Left forelimb (tissue), 1 donor: ENCODE measurements at regions not wholly inside any gene's neighbourhood (a gene's known extent, or its start where the extent isn't known, plus 50 kb on each side); places are given as distances from the start of the nearest gene placed in this dataset.
"Not testable (repeated sequence)": the region's sequence is repeated elsewhere in the genome, so short reads cannot be mapped to it uniquely, and the experiment has no call there.

Experiments
- DNase-seq: peaks from one replicate; pipeline ENCODE4 v3.0.0-alpha.2; 2018; ENCODE audit warnings: low spot score

- not testable (repeated sequence) for DNase-seq
These were observed 55.2 kb downstream of the GOLGA8B start for GRCh38 chr15:34528055-34528754.

GRCh38 chr15:34527641-34528040 is 55.8 kb downstream of the GOLGA8B start:
- DNase-seq: not testable (repeated sequence)

- not testable (repeated sequence) for DNase-seq
These were observed 59.6 kb downstream of the GOLGA8B start for GRCh38 chr15:34523849-34524248.

DNA sequence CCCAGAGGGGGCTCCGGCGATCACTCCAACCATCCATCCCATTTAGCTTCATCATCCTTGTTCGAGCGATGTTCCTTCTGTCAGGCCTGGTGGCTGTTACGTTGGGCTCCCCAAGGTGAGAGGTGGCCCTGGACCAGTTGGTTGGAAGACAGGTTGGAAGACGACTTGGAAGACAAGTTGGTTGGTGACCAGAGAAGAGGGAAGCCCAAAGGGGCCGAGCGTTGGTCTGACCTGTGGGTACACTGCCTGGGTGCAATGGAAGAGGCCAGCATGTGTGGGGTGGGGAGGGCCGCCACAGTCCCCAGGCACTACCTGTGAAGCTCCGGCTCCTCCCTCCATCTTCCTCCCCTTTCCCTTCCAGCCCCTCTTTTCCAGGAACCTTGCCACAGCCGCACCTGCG is 60.9 kb downstream of the GOLGA8B start:
- not testable (repeated sequence) for DNase-seq

- not testable (repeated sequence) for DNase-seq
These were observed 61.5 kb downstream of the GOLGA8B start for GRCh38 chr15:34521802-34522485.

- no peak for DNase-seq
These were observed 62.9 kb downstream of the GOLGA8B start for GRCh38 chr15:34520566-34520965.

- DNase-seq: not testable (repeated sequence)
These were observed 63.4 kb downstream of the GOLGA8B start for GRCh38 chr15:34520010-34520409.

- peak; percentile 74 for DNase-seq
These were observed 69.2 kb downstream of the GOLGA8B start for GRCh38 chr15:34514251-34514670.

DNA sequence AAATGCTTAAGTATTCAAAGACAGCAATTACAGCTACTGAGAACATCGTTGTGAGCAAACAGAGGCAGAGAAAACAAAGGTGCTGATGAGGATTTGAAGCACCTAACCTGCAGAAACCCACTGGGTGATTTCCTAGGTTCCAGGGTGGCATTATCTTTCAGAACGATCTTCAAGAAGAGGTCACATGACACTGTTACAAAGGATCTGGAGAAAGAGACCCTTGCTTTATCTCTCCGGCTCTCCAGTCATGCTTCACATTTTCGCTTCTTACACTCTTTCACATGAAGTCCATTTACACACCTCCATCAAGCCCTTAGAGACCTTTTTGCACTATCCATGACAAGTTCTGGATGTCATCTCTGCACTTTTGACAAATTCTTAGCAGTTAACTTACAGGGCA is 70.8 kb downstream of the GOLGA8B start:
- DNase-seq: no peak

- no peak for DNase-seq
These were observed 63.5 kb upstream of the GOLGA8A start for GRCh38 chr15:34501131-34501530.

- no peak for DNase-seq
These were observed 58.8 kb upstream of the GOLGA8A start for GRCh38 chr15:34496207-34496995.

DNA sequence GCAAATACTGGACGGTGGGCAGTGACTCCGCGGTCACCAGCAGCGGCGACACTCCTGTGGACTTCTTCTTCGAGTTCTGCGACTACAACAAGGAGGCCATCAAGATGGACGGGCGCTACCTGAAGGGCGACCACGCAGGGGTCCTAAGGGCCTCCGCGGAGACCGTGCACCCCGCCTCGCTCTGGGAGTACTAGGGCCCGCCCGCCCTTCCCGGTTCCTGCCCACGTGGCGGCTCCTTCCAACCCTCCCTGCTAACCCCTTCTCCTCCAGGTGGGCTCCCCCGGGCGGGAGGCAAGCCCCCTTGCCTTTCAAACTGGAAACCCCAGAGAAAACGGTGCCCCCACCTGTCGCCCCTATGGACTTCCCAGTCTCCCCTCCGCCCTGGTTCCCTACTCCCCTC is 58.1 kb upstream of the GOLGA8A start:
- DNase-seq: not testable (repeated sequence)

DNA sequence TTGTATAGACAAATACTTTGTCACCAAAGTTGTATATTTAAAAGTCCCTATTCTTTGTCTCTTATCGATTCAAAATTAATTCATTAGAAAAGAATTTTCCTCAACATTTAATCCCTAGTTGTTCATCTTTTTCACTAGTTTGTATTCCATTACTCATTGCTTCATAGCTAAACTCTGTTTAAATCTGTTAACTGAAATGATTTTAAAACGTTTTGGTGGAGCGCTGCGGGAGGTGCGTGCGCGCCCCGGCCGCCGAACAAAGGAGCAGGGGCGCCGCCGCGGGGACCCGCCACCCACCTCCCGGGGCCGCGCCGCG is 56.4 kb upstream of the GOLGA8A start:
- no peak for DNase-seq

DNA sequence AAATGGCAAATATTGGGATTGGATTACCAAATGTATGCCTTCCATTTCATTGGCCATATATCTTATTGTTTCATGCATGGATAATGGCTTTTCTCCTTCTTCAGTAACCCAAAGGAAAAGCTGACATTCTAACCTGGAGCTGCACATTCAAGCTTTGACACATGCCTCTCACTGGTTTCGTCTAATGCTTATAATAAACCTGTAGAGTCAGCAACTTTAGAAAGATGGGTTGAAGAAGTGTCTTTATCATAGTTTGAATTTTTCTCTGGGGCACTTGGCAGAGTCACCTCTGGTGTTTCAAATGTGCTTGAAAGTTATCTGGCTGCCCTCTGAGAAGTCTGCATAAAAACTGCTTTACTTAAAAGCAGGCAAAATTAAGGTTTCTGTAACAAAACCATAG is 55.4 kb upstream of the GOLGA8A start:
- DNase-seq: no peak

DNA sequence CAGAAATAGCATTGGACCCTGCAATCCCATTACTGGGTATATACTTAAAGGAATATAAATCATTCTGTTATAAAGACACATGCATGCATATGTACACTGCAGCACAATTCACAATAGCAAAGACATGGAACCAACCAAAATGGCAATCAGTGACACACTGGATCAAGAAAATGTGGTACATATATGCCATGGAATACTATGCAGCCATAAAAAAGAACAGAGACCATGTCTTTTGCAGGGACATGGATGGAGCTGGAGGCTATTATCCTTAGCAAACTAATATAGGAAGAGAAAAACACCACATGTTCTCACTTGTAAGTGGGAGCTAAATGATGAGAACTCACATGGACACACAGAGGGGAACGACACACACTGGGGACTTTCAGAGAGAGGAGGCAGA is 53.9 kb upstream of the GOLGA8A start:
- DNase-seq: not testable (repeated sequence)

DNA sequence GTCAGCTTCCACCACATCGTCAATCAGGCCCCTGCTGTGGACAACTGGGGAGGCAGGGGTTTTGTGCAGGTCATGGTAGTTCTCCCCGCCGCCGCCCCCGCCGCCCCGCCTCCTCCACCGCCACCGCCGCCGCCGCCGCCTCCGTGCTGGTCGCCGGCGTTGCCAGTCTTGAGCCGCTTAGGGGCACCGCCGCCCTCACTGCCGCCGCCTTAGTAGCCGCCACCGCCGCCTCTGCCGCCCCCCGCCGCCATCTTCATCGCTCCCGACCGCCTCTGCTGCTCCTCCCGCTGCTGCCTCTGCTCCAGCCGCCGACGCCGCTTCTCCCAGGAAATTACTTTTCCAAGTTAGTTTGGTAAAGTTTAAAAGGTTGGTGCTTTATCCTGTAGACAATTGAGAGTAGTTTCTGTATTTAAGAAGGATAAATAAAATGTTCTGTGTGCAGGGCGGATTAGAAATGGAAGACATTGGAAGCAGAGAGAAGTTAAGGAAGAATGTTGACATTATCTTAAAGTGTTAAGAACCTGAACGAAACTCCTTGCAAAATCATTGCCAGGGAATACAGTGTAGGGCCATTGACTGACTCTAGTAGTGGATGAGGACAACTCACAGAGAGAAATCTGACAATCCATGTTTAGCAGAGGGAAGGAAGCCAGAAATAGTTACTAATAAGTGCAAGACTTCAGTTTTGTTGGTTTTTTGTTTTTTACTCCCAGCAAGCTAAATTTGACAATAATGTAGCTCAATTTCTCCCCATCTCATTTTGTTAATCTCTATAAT is 53.0 kb upstream of the GOLGA8A start:
- no peak for DNase-seq

DNA sequence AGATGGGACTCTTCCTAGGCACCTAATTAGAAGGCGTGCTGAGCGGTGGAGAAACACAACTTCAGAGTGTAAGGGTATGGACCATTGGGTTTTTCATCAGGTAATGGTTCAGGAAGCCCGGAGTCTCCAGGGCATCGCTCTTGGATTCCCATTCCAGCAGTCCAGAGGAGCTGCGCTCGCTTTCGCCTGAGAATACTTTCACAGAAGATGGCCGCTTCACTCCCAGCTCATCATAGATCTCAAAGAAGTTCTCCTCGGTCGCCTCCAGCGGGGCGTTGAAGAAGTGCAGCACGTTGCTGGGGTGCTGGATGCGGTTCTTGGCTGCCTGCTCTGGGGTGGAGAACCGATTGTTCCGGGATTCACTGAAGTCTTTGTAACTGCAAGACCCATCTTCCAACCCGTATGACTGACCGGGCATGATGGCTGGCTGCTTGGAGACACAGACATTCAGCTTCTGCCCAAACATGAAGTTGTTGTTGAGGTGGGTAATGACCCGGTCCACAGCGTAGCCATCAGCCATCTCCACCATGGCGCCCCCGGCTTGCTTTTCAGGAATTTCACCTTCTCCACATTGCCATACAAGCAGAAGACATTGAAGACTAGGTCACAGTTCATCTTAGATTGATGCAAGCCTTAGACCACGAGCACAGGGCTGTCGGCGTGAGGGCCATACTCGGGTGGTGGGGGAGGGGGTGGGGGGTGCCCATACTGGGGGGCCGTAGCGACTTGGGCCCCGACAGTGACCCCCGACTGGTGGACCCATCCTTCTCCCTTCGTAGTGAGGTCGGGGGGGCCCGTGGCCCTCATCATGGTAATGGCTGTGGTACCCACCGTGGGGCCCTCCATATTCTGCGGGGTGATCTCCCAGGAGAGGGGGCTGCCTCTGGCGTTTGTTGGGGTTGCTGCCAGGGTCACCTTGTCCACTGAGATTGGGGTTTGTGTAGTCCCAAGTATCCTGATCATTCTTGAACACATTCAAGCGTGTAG is 51.7 kb upstream of the GOLGA8A start:
- DNase-seq: not testable (repeated sequence)
